ENCODE measurements at regions not wholly inside any gene's neighbourhood (a gene's known extent, or its start where the extent isn't known, plus 50 kb on each side); places are given as distances from the start of the nearest gene placed in this dataset.

DNA sequence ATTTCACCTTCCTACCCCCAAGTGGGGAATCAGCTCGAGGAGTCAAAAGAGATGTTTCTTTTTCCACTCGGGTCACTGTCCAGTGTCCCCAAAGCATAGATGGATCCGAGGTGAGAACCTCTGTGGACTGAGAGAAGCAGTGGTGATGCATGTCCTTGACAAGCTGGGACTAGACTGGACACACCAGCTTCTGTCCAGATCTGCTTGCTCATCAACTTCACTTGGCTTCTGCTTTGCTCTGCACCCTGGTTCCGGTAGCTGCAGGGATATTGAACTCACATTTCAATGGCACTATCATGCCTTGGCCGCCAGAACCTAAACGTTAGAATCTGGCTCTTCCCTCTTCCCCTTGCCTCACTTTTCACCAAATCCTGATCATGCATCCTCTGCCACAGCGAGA is 50.3 kb upstream of the CXCL12 start:
- DNase-seq (ENCODE audit: low read depth in 3 of 3, low spot score in 1 of 3) = no peak

DNA sequence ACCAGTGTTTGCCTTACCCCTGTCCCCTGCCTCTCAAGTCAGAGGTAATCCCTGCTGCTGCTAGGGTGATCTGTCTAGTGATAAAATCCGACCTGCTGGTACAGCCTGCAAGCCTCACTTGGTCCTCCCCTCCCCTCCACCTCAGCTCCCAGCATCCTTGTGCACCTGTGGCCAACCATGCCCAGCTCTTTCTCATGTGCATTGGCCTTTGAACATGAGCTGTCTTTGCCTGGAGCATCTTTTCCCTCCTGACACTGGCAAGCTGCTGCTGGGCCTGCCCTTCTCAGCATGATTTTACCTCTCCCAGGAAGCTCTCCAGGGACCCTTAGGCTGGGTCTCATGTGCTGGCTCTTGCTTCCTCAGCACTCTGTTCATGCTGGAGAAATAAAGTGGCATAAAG is 51.3 kb upstream of the CXCL12 start:
- no peak for DNase-seq (ENCODE audit: low read depth in 3 of 3, low spot score in 1 of 3)

DNA sequence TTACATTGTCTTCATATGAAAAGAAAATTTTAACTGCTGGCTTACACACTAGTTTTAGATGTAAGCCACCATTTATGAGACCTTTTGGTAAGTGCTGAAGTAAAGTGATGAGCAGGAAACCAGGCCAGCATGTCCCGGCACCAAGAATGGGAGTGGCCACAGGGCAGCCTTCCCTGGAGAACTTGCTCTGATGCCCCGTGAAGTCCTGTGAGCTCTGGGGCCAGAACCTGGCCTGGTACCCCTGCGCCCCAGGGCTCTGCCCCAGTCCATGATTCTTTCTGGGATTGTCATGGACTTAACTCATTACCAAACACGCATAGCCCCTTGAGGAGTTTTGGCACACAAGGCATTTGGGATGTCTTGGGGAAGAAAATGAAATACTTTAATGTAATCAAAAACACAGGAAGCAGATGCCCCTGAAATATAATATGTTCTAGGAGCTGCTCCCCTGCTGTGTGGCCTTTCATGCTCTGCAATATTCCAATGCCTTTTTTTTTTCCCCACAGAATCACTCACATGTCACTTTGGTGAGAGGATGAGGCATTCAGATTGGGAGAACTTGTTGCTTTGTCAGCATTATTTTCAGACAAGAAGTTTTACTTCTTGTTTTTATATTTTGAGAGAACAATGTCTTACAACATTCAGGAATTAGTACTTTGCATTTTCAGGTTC is 53.1 kb upstream of the CXCL12 start:
- no peak for DNase-seq (ENCODE audit: low read depth in 3 of 3, low spot score in 1 of 3)

GRCh38 chr10:44439239-44439957 is 54.5 kb upstream of the CXCL12 start:
- DNase-seq (ENCODE audit: low read depth in 3 of 3, low spot score in 1 of 3) = no peak

- no peak for DNase-seq (ENCODE audit: low read depth in 3 of 3, low spot score in 1 of 3)
These were observed 55.0 kb upstream of the CXCL12 start for GRCh38 chr10:44439958-44440244.

GRCh38 chr10:44457259-44457658 is 72.4 kb upstream of the CXCL12 start:
- no peak for DNase-seq (ENCODE audit: low read depth in 3 of 3, low spot score in 1 of 3)

GRCh38 chr10:44458671-44459413 is 73.9 kb upstream of the CXCL12 start:
- DNase-seq (ENCODE audit: low read depth in 3 of 3, low spot score in 1 of 3) = no peak

- DNase-seq (ENCODE audit: low read depth in 3 of 3, low spot score in 1 of 3) = no peak
These were observed 74.8 kb upstream of the CXCL12 start for GRCh38 chr10:44459671-44460070.

GRCh38 chr10:44460416-44460815 is 75.5 kb upstream of the CXCL12 start:
- no peak for DNase-seq (ENCODE audit: low read depth in 3 of 3, low spot score in 1 of 3)

- DNase-seq (ENCODE audit: low read depth in 3 of 3, low spot score in 1 of 3) = no peak
These were observed 77.5 kb upstream of the CXCL12 start for GRCh38 chr10:44462338-44462914.

- no peak for DNase-seq (ENCODE audit: low read depth in 3 of 3, low spot score in 1 of 3)
These were observed 78.7 kb upstream of the CXCL12 start for GRCh38 chr10:44463511-44464121.

GRCh38 chr10:44464503-44464902 is 79.6 kb upstream of the CXCL12 start:
- no peak for DNase-seq (ENCODE audit: low read depth in 3 of 3, low spot score in 1 of 3)

GRCh38 chr10:44465401-44466115 is 80.7 kb upstream of the CXCL12 start:
- no peak for DNase-seq (ENCODE audit: low read depth in 3 of 3, low spot score in 1 of 3)

GRCh38 chr10:44466236-44466635 is 81.3 kb upstream of the CXCL12 start:
- no peak for DNase-seq (ENCODE audit: low read depth in 3 of 3, low spot score in 1 of 3)

GRCh38 chr10:44467090-44467489 is 82.2 kb upstream of the CXCL12 start:
- DNase-seq (ENCODE audit: low read depth in 3 of 3, low spot score in 1 of 3) = no peak

- no peak for DNase-seq (ENCODE audit: low read depth in 3 of 3, low spot score in 1 of 3)
These were observed 83.0 kb upstream of the CXCL12 start for GRCh38 chr10:44467900-44468299.

DNA sequence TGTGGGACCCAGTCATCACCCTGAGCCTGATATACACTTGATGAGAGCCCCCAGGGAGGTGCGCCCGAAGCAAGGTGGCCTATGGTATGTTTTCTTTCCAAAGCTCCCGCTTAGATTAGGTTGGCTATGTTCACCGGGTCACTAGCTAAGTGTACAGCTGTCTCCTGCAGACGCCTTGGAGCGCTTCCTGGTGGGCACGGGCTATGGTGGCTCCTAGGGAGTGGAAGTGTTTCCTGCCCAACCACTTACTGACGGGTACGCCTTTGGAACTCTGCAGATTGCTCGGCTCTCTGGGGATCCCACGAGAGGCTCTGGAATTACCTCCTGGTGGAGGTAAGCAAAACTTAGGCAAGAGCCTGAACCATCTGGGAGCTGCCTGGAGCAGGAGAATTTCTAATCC is 83.6 kb upstream of the CXCL12 start:
- DNase-seq (ENCODE audit: low read depth in 3 of 3, low spot score in 1 of 3) = no peak

DNA sequence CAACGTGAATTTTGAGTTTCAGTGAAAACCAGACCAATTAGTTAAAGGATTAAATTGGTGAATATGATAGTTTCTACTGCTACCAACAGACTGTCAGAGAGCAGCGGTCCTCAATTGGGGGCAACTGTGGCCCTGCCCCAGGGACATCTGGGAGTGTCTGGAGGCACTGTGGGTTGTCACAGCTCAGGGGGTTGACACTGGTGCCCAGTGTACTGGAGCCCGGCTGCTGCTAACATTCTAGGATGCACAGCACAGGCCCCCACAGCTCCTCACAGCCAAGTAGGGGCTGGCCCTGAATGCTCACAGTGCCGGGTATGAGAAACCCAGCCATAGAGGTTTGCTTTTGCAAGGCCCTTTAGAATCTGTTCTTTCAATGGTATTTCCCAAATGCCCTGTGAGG is 84.1 kb upstream of the CXCL12 start:
- DNase-seq (ENCODE audit: low read depth in 3 of 3, low spot score in 1 of 3) = no peak

GRCh38 chr10:44470784-44471183 is 85.9 kb upstream of the CXCL12 start:
- DNase-seq (ENCODE audit: low read depth in 3 of 3, low spot score in 1 of 3) = no peak

GRCh38 chr10:44471410-44471809 is 86.5 kb upstream of the CXCL12 start:
- no peak for DNase-seq (ENCODE audit: low read depth in 3 of 3, low spot score in 1 of 3)

- no peak for DNase-seq (ENCODE audit: low read depth in 3 of 3, low spot score in 1 of 3)
These were observed 88.2 kb upstream of the CXCL12 start for GRCh38 chr10:44473146-44473545.
